Stimulated activated CD8-positive, alpha-beta memory T cell treated with anti-CD3 and anti-CD28 coated beads, Interleukin-4, amount 100 ng/mL, for 48 hours (primary cell): ENCODE measurements at regions not wholly inside any gene's neighbourhood (a gene's known extent, or its start where the extent isn't known, plus 50 kb on each side); places are given as distances from the start of the nearest gene placed in this dataset.
"Not testable (repeated sequence)": the region's sequence is repeated elsewhere in the genome, so short reads cannot be mapped to it uniquely, and the experiment has no call there.

Source experiments
- DNase-seq: peaks from one replicate; pipeline ENCODE4 v3.0.0-alpha.2; 2020

GRCh38 chr14:49946320-49947141 is 53.6 kb downstream of the ARF6 start:
- peak; percentile 34 for DNase-seq

- DNase-seq = no peak
Measured at GRCh38 chr14:49947506-49947905, 54.6 kb downstream of the ARF6 start.

GRCh38 chr14:49950275-49951228 is 57.7 kb downstream of the ARF6 start:
- DNase-seq = no peak

DNA sequence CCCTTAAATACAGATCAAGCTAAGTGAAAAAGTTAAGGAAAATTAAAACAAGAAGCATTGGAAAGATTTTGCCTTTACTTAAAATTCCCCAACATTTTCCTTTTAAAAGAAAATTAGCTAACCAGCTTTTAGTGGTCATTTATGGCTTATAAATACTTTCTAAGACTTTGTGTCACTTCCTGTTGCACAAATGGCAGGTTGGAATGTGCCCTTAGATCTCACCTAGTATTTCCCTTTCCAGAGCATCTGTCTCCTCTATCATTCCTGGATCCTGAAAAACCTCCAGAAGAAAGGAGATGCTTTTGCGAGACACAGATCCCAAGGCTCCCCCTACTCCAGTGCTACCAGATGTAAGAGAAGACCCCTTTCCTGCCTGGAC is 58.3 kb downstream of the ARF6 start:
- DNase-seq = no peak

GRCh38 chr14:49951691-49952345 is 58.9 kb downstream of the ARF6 start:
- DNase-seq = peak; percentile 10

DNA sequence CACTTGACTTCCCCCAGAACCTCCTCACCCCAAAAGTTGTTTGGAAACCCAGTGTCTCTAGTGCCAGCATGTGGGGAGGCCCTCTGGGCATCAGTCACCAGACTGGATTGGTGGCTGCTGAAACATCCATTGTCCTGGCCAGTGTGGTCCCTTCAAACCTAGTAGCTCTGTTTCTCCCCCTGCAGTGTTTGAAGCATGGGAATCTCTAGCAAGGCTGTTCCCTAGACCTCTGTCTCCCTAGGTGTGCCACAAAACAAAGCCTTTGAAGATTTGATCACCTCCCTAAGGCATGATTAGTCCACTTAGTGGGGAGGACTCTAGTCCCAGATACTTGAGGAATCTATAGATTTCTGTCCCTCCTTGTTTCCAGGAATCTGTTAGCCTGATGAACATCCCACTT is 60.3 kb downstream of the ARF6 start:
- no peak for DNase-seq

GRCh38 chr14:49954171-49954631 is 61.3 kb downstream of the ARF6 start:
- DNase-seq = no peak

- DNase-seq = no peak
Measured at GRCh38 chr14:49955024-49955423, 62.1 kb downstream of the ARF6 start.

DNA sequence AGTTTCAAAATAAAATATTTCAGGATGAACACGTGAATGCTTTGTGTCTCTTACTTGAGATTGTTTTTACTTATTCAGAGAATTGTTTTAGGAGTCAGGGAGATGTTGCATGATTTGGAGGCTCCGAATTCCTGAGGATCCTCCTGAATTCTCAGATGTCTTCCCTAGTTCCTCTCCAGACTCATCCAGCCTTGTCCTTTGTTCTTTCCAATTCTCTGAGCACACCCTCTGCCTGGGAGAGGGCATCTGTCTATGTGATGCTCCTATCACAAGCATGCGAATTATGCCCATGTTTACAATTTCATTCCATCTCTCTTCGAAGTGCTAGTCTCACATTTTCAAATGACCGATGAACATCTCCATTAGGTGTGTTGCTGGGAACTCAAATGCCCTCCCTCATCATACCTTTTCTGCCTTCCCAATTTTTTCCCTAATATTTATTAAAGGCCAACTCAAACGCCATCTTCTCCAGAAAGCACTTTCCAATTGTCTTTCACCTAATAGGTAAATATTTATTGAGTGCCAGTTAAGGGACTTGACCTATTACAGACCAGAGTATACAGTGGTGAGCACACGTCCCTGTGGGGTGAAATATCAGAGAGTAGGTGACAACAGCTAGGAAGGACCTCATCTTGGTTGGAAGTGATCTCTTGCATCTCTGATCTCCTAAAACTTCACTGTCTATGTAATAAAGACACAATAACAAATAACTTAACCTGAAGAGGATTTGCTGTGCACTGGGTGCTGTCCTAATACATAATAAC is 64.4 kb downstream of the ARF6 start:
- DNase-seq = no peak

DNA sequence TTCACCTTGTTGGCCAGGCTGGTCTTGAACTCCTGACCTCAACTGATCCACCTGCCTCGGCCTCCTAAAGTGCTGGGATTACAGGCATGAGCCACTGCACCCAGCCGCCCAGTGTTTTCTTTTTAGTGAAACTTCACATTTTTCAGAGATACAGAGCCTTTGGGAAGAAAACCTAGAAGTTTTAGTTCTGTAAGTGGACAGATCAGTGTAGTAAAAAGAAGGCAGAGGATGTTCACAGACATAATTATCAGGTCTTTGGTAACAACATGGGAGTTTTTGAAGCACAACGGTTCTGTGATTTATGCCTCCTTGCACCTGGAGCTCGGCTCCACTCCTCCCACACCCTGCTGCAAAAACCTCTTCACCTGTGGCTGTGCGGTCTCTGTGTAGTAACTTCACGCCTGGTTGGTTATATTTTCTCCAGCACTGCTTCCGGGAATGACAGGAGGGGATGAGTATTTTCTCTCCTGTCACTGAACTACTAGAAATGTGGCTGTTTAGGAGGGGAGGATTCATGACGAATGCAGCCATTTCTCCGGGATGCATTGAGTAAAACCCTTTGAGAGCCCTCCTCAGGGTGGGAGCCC is 67.0 kb downstream of the ARF6 start:
- peak; percentile 23 for DNase-seq

- DNase-seq = peak; percentile 14
Measured at GRCh38 chr14:49960453-49960852, 67.6 kb downstream of the ARF6 start.

DNA sequence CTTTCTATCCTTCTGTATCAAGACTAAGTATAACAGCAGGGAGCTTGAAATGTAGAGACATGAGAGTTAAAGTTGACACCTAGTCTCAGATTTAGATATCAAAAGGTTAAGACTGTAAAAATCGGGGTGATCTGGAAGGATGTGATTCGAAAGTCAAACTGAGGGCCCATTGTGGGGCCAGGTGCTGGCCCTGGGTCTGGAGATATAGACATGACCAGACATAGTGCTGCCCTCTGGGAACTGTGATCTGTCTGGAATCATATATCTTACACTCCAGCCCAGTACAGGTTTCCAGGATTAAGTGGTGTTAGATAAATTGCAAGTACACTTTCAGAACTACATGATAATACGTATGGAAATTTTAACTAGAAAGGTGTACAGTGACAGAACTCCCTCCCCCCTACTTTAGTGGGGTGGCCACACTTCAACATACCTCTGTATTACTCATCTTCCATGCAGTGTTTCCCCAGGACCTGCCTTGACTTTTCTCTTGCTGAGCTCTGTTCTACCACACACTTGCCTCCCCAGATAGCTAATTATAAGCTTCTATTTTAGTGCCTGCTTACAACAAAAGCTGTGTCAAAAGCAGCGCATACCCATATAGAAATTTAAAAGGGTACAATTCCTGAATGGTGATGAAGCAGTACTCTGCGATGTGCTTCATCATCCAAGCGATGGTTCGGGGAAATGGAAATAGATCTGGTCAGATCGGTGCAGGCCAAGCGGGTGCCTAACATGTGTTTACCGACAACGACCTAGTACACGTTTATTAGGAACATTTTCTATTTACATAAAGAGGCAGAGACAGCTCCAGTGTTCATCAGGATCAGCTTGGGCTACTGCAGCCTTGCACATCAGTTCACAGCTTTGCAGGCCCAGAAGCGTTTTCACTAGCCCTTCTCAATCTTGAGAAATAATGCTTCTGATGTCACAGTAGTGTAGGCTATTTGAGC is 68.7 kb downstream of the ARF6 start:
- DNase-seq = no peak

DNA sequence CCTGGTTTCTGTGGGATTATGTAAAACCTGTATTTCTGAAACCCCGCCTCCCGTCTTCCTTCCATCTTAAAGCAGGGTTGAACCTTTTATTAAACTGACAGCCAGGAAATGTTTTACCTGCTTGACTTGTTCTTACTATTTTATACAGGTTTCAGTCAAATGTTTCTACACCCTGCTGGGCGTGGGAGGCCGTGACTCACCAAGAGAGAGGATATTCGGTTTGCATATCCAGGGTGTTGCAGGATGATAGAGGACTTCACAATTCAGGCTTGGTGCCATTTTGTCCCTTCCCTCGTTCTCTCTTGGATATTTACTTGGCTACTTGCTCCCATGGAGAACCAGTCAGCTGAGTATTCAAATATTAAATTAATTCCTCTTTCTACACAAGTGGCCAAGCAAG is 69.7 kb downstream of the ARF6 start:
- peak; percentile 75 for DNase-seq

DNA sequence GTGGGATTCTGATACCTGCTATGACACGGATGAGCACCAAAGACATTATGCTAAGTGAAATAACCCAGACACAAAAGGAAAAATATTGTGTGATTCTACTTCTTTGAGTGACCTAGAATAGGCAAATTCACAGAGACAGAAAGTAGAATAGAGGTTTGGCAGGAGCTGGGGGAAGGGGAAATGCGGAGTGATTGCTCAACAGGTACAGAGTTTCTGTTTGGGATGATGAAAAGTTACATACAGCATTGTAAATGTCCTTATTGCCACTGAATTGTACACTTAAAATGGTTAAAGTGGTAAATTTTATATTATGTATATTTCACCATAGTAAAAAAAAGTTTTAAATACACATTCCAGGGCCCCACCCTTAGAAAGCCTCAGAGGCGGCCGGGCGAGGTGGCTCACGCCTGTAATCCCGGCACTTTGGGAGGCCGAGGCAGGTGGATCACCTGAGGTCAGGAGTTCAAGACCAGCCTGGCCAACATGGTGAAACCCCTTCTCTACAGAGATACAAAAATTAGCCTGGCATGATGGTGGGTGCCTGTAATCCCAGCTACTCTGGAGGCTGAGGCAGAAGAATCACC is 72.3 kb downstream of the ARF6 start:
- DNase-seq = not testable (repeated sequence)

DNA sequence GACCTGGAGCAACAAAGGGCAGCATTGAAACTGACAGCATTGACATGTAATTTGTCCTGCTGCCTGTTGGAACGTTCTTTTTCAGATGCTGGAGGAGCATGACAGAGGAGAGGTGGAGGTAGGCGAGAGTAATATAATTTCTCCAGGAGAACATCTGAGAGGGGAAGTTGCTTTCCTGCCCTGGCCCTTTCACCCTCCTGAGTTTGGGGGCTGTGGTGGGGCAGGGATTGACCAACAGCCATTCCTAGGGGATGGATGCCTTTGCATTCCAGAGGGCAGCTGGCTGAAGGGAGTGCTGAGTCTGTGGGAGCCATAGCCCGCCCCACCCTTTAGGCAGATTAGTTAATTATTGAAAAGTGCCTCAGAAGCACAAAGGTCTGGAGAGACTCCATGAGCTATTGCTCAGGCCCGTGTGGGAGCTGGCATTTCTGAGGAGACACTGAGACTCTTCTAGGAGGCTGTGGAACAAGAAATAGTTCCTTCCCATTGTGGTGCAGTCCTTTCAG is 73.5 kb downstream of the ARF6 start:
- DNase-seq = no peak

- no peak for DNase-seq
Measured at GRCh38 chr14:49966971-49967630, 74.2 kb downstream of the ARF6 start.

GRCh38 chr14:49969961-49970360 is 77.1 kb downstream of the ARF6 start:
- DNase-seq = no peak

- no peak for DNase-seq
Measured at GRCh38 chr14:49970474-49971147, 77.7 kb downstream of the ARF6 start.
